GM18907 (cell line): ENCODE measurements at regions not wholly inside any gene's neighbourhood (a gene's known extent, or its start where the extent isn't known, plus 50 kb on each side); places are given as distances from the start of the nearest gene placed in this dataset.

Source experiments
- ATAC-seq: cut with Tn5 transposase; IDR thresholded peaks from one replicate; pipeline ENCODE4 v1.9.1; 2021; ENCODE audit warnings: mild to moderate bottlenecking, moderate library complexity; ENCODE audit not compliant: unreplicated experiment

- no peak for ATAC-seq
Measured at GRCh38 chr11:19480540-19480939, 232.1 kb upstream of the NAV2 start.

GRCh38 chr11:19478891-19479290 is 233.7 kb upstream of the NAV2 start:
- no peak for ATAC-seq

- ATAC-seq = peak; percentile 67
Measured at GRCh38 chr11:19474954-19475721, 234.4 kb upstream of the E2F8 start.

GRCh38 chr11:19474211-19474610 is 233.5 kb upstream of the E2F8 start:
- no peak for ATAC-seq

- ATAC-seq = no peak
Measured at GRCh38 chr11:19472679-19473078, 231.9 kb upstream of the E2F8 start.

GRCh38 chr11:19467904-19468303 is 227.2 kb upstream of the E2F8 start:
- no peak for ATAC-seq

- ATAC-seq = no peak
Measured at GRCh38 chr11:19466314-19466713, 225.6 kb upstream of the E2F8 start.

GRCh38 chr11:19463976-19464375 is 223.2 kb upstream of the E2F8 start:
- ATAC-seq = no peak

GRCh38 chr11:19460718-19461405 is 220.1 kb upstream of the E2F8 start:
- ATAC-seq = no peak

GRCh38 chr11:19459240-19459639 is 218.5 kb upstream of the E2F8 start:
- ATAC-seq = no peak

- ATAC-seq = no peak
Measured at GRCh38 chr11:19458721-19459120, 218.0 kb upstream of the E2F8 start.

- no peak for ATAC-seq
Measured at GRCh38 chr11:19458231-19458630, 217.5 kb upstream of the E2F8 start.

GRCh38 chr11:19455731-19456130 is 215.0 kb upstream of the E2F8 start:
- ATAC-seq = no peak

GRCh38 chr11:19453651-19454257 is 213.0 kb upstream of the E2F8 start:
- no peak for ATAC-seq

- no peak for ATAC-seq
Measured at GRCh38 chr11:19451609-19452008, 210.9 kb upstream of the E2F8 start.

- ATAC-seq = peak; percentile 38
Measured at GRCh38 chr11:19450282-19450681, 209.5 kb upstream of the E2F8 start.

GRCh38 chr11:19448651-19449050 is 207.9 kb upstream of the E2F8 start:
- ATAC-seq = no peak

- no peak for ATAC-seq
Measured at GRCh38 chr11:19447150-19447566, 206.4 kb upstream of the E2F8 start.

GRCh38 chr11:19445771-19446170 is 205.0 kb upstream of the E2F8 start:
- no peak for ATAC-seq

GRCh38 chr11:19444231-19444630 is 203.5 kb upstream of the E2F8 start:
- ATAC-seq = no peak

- ATAC-seq = no peak
Measured at GRCh38 chr11:19442554-19442910, 201.8 kb upstream of the E2F8 start.
